ENCODE measurements at regions not wholly inside any gene's neighbourhood (a gene's known extent, or its start where the extent isn't known, plus 50 kb on each side); places are given as distances from the start of the nearest gene placed in this dataset.

DNA sequence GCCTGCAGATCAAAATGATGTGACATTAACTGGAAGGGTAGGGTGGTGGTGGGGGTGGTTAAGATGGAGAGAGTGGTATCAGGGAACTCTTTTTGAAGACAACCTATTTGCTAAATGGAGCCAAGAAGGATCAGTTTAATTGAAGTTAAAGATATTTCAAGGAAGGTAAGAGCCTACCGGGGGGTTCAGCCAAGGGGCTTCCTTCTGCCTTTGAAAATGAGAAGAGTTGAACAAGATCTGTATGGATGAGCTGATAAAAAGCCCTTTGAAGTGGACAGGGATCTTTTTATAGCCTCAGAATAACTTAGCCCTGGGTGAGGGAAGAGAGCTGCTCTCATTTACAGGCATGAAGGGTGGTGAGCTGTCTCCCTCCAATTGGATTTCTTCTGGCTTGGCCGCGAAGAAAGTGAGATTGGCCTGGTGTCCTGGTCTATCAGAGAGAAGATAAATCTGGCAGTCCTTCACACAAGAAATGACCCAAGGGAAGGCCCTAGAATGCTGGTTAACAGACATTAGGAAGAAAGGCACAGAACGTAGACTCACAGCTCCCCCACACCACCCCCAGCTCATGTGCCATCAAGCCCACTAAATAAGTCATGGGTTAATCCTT, 439.8 kb downstream of the TNS1 start:
- H3F3A ChIP-seq (ENCODE audit: control insufficient read depth, insufficient read depth): no peaks in the 10 kb centered on the region
- H3K4me2 ChIP-seq (ENCODE audit: low read length): no peak overlapping the region
- no peaks in the 10 kb centered on the region for H3K36me3 ChIP-seq (ENCODE audit: control insufficient read depth, low read length)
- no peaks in the 10 kb centered on the region for H3K27me3 ChIP-seq (ENCODE audit: control insufficient read depth, low read length)
- no peaks in the 10 kb centered on the region for H4K20me1 ChIP-seq (ENCODE audit: control insufficient read depth, insufficient read depth, low read depth, low read length)
- no peaks in the 10 kb centered on the region for H3K9me3 ChIP-seq (ENCODE audit: control insufficient read depth, insufficient read depth, low read length)
- TF ChIP-seq, protein P1, sequence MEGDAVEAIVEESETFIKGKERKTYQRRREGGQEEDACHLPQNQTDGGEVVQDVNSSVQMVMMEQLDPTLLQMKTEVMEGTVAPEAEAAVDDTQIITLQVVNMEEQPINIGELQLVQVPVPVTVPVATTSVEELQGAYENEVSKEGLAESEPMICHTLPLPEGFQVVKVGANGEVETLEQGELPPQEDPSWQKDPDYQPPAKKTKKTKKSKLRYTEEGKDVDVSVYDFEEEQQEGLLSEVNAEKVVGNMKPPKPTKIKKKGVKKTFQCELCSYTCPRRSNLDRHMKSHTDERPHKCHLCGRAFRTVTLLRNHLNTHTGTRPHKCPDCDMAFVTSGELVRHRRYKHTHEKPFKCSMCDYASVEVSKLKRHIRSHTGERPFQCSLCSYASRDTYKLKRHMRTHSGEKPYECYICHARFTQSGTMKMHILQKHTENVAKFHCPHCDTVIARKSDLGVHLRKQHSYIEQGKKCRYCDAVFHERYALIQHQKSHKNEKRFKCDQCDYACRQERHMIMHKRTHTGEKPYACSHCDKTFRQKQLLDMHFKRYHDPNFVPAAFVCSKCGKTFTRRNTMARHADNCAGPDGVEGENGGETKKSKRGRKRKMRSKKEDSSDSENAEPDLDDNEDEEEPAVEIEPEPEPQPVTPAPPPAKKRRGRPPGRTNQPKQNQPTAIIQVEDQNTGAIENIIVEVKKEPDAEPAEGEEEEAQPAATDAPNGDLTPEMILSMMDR (IDR thresholded peaks at IDR 0.05; ENCODE audit: low read depth, low read length, poor library complexity, severe bottlenecking): no peak
- TF ChIP-seq EZH2phosphoT487 (IDR thresholded peaks at IDR 0.05; ENCODE audit: borderline replicate concordance, low read length): no peak
- H3K27ac ChIP-seq (ENCODE audit: low read depth, low read length): no peak overlapping the region
- no peaks in the 10 kb centered on the region for H3K4me1 ChIP-seq (ENCODE audit: control insufficient read depth, low read length)
- no peaks in the 10 kb centered on the region for H3K9me2 ChIP-seq (replicated peaks; ENCODE audit: control insufficient read depth, low read length)
- H3K4me3 ChIP-seq (ENCODE audit: low read length): no peak overlapping the region
- no peaks in the 10 kb centered on the region for H3K79me2 ChIP-seq (ENCODE audit: control insufficient read depth, low read length)

DNA sequence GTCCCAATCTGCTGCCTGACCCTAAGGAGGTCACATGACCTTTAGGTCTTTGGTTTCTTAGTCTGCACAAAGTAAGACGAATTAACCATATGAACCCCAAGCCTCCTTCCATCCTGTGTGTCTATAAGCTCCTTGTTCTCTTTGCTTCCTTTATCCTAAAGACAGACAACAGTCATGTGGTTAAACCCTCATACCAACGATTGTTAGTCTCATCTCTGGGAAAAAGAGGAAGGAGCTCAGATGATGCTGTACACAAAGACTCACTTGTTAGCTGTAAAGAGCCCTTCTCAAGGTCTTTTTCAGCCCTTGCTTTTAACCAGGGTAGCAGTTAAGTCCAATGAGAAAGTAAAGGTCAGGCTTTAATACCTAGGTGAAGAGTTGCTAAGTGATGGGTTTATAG, 443.7 kb downstream of the TNS1 start:
- H3K27ac ChIP-seq (ENCODE audit: low read depth, low read length): no peak overlapping the region
- H3F3A ChIP-seq (ENCODE audit: control insufficient read depth, insufficient read depth): no peaks in the 10 kb centered on the region
- H3K79me2 ChIP-seq (ENCODE audit: control insufficient read depth, low read length): no peaks in the 10 kb centered on the region
- TF ChIP-seq, protein P1 (IDR thresholded peaks at IDR 0.05; ENCODE audit: low read depth, low read length, poor library complexity, severe bottlenecking): no peak
- TF ChIP-seq EZH2phosphoT487 (IDR thresholded peaks at IDR 0.05; ENCODE audit: borderline replicate concordance, low read length): no peak
- no peak overlapping the region for H3K4me2 ChIP-seq (ENCODE audit: low read length)
- H3K4me1 ChIP-seq (ENCODE audit: control insufficient read depth, low read length): no peaks in the 10 kb centered on the region
- H3K9me3 ChIP-seq (ENCODE audit: control insufficient read depth, insufficient read depth, low read length): no peaks in the 10 kb centered on the region
- no peaks in the 10 kb centered on the region for H4K20me1 ChIP-seq (ENCODE audit: control insufficient read depth, insufficient read depth, low read depth, low read length)
- H3K9me2 ChIP-seq (replicated peaks; ENCODE audit: control insufficient read depth, low read length): no peaks in the 10 kb centered on the region
- no peaks in the 10 kb centered on the region for H3K36me3 ChIP-seq (ENCODE audit: control insufficient read depth, low read length)
- 0 out of 2 replicates have a peak, but pooled peaks cover 7% of the 10 kb centered on the region for H3K27me3 ChIP-seq (ENCODE audit: control insufficient read depth, low read length)
- no peak overlapping the region for H3K4me3 ChIP-seq (ENCODE audit: low read length)

DNA sequence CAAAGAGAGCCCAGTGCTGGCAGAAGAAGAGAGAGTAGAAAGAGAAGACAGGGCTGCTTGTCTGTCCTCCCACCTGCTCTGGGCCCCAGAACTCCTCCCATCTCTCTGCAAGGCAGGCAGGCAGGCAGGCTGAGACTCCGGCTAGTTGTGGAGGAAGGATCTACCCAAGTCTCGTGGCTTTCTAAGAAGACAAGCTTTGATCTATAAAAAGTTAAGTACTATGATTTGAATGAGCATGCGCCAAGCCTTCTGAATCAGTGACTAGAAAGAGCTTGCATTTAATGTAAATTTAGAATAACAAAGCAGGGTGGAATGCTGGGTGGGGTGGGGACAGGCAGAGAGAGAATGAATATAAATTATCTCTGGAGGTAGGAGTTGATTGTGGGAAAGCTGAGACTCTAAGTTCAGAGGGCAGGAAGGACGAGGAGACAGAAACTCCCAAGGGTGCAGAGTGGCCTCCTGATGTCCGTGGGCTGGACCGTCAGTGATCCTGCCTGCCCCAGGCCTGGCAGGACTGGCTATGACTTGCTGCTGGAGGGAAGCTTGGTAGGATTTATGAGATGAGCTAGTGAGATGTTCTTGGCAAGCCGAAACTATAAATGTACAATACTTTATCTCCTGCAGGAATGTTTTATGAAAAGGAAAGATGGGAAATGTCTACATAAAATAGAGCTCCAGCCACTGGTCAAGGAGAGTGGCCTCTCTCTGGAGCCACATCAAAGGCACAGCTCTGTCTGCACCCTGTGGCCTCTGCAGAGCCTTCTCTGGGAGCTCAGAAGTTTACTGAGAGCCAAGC, 447.5 kb downstream of the TNS1 start:
- TF ChIP-seq EZH2phosphoT487 (IDR thresholded peaks at IDR 0.05; ENCODE audit: borderline replicate concordance, low read length): no peak
- TF ChIP-seq, protein P1 (IDR thresholded peaks at IDR 0.05; ENCODE audit: low read depth, low read length, poor library complexity, severe bottlenecking): no peak
- H3K36me3 ChIP-seq (ENCODE audit: control insufficient read depth, low read length): no peaks in the 10 kb centered on the region
- no peaks in the 10 kb centered on the region for H3F3A ChIP-seq (ENCODE audit: control insufficient read depth, insufficient read depth)
- H3K79me2 ChIP-seq (ENCODE audit: control insufficient read depth, low read length): no peaks in the 10 kb centered on the region
- no peaks in the 10 kb centered on the region for H3K9me3 ChIP-seq (ENCODE audit: control insufficient read depth, insufficient read depth, low read length)
- H3K4me1 ChIP-seq (ENCODE audit: control insufficient read depth, low read length): no peaks in the 10 kb centered on the region
- H3K27ac ChIP-seq (ENCODE audit: low read depth, low read length): no peak overlapping the region
- no peak overlapping the region for H3K4me2 ChIP-seq (ENCODE audit: low read length)
- 0 out of 2 replicates have a peak, but pooled peaks cover 13% of the 10 kb centered on the region for H3K27me3 ChIP-seq (ENCODE audit: control insufficient read depth, low read length)
- no peak overlapping the region for H3K4me3 ChIP-seq (ENCODE audit: low read length)
- no peaks in the 10 kb centered on the region for H3K9me2 ChIP-seq (replicated peaks; ENCODE audit: control insufficient read depth, low read length)
- H4K20me1 ChIP-seq (ENCODE audit: control insufficient read depth, insufficient read depth, low read depth, low read length): no peaks in the 10 kb centered on the region

Data from DOHH2 (cell line).